ENCODE measurements at regions not wholly inside any gene's neighbourhood (a gene's known extent, or its start where the extent isn't known, plus 50 kb on each side); places are given as distances from the start of the nearest gene placed in this dataset.

DNA sequence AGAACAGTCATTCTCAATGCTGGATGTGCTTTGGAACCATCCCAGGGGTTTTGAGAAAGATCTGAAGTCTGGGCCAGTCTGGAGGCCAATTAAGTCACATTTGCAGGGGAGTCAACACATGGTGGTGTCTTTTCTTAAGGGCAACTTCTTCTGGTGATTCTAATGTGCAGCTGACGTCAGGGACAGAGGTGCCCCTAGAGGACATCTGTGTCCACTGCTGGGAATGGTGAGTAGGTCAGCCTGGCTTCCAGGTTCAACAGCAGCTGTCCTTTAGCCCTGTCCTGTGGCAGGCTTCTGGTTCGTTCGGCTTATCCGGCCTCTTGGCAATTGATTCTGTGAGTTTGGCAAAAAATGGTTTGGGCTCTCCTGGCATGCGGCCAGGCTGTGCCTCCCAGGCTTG lies 269.7 kb upstream of the HABP2 start:
- TF ChIP-seq, protein P1, sequence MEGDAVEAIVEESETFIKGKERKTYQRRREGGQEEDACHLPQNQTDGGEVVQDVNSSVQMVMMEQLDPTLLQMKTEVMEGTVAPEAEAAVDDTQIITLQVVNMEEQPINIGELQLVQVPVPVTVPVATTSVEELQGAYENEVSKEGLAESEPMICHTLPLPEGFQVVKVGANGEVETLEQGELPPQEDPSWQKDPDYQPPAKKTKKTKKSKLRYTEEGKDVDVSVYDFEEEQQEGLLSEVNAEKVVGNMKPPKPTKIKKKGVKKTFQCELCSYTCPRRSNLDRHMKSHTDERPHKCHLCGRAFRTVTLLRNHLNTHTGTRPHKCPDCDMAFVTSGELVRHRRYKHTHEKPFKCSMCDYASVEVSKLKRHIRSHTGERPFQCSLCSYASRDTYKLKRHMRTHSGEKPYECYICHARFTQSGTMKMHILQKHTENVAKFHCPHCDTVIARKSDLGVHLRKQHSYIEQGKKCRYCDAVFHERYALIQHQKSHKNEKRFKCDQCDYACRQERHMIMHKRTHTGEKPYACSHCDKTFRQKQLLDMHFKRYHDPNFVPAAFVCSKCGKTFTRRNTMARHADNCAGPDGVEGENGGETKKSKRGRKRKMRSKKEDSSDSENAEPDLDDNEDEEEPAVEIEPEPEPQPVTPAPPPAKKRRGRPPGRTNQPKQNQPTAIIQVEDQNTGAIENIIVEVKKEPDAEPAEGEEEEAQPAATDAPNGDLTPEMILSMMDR (IDR thresholded peaks at IDR 0.05; ENCODE audit: extremely low read depth, insufficient read depth, missing control alignments), result no peak
- no peak for DNase-seq (ENCODE audit: low spot score)
- in situ Hi-C loops (cut with MboI; ENCODE audit: low pct_unique_long_range_greater_than_20kb, low sequenced_read_pairs, unreplicated experiment), result no loop called here

DNA sequence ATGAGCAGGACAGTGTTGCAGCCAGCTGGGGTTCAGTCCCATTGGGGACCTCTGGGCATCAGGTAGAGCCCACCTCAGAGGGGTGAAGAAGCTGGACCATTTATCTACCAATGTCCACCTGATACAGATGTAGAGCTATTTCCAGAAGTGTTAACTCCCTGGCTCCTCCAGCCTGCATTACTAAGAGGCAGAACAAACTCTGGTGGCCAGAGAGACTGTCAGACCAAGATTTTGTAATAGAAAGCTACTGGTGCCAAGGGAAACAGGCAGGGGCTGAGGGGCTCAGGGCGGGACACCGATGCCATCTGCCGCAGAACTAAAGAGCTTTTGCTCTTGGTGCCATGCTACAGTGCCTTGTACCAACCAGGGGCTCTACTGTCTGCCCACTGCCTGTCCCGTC lies 268.2 kb upstream of the HABP2 start:
- in situ Hi-C loops (cut with MboI; ENCODE audit: low pct_unique_long_range_greater_than_20kb, low sequenced_read_pairs, unreplicated experiment), result no loop called here
- DNase-seq (ENCODE audit: low spot score), result no peak

DNA sequence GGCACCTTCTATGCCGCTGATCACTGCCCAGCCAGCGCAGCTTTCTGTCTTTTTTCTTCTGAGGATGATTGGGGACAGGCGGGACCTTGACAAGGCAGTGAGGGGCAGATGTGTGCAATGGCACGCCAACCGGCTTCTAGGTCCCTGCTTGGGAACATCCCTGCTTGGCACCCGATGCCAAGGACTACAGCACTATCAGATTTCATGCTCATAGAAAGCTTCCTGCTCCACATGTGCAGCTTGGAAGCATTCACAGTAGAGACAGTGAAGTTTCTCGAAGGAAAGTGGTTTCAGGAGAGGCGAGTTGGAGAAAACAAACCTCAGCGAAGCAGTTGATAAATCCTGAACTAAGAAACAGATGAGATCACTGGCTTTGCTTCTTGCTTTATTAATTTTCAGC lies 267.5 kb upstream of the HABP2 start:
- DNase-seq (ENCODE audit: low spot score), result no peak
- in situ Hi-C loops (cut with MboI; ENCODE audit: low pct_unique_long_range_greater_than_20kb, low sequenced_read_pairs, unreplicated experiment), result no loop called here

More for the DNA sequence above, 268.2 kb upstream of the HABP2 start:
- TF ChIP-seq, protein P1 (IDR thresholded peaks at IDR 0.05; ENCODE audit: extremely low read depth, insufficient read depth, missing control alignments), result no peak

DNA sequence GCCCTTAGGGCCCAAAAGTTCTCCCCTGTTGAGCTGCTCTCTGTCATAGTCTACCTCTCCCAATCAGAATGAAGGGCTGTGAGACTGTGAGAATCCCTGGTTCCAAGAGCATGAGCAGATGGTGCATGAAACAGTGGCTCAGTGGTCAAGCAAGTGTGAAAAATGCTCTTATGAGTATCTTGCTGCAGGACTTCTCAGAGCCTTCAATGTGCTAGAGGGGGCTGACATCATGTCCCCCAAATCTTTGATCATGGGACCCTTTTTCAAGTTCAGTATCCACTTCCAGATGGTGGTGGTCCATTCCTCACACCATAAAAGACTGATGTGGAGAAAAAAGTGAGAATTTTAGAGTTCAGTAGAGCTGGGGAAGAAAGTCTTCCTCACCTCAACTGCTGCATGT lies 265.3 kb upstream of the HABP2 start:
- TF ChIP-seq, protein P1 (IDR thresholded peaks at IDR 0.05; ENCODE audit: extremely low read depth, insufficient read depth, missing control alignments), result no peak
- DNase-seq (ENCODE audit: low spot score), result no peak
- in situ Hi-C loops (cut with MboI; ENCODE audit: low pct_unique_long_range_greater_than_20kb, low sequenced_read_pairs, unreplicated experiment), result no loop called here

More for the DNA sequence above, 267.5 kb upstream of the HABP2 start:
- TF ChIP-seq, protein P1 (IDR thresholded peaks at IDR 0.05; ENCODE audit: extremely low read depth, insufficient read depth, missing control alignments), result no peak

DNA sequence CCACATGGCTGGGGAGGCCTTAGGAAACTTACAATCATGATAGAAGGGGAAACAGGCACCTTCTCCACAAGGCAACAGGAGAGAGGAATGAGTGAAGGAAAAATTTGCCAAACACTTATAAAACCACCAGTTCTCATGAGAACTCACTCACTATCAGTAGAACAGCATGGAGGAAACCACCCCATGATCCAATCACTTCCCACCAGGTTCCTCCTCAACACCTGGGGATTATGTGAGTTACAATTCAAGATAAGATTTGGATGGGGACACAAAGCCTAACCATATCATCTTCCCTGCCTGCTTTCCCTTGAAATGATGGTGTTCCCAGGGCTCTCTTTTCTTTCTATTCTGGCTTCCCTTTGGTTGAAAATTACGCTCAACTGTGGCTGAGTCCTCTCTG lies 262.7 kb upstream of the HABP2 start:
- in situ Hi-C loops (cut with MboI; ENCODE audit: low pct_unique_long_range_greater_than_20kb, low sequenced_read_pairs, unreplicated experiment), result no loop called here
- no peak for DNase-seq (ENCODE audit: low spot score)
- TF ChIP-seq, protein P1 (IDR thresholded peaks at IDR 0.05; ENCODE audit: extremely low read depth, insufficient read depth, missing control alignments), result no peak

DNA sequence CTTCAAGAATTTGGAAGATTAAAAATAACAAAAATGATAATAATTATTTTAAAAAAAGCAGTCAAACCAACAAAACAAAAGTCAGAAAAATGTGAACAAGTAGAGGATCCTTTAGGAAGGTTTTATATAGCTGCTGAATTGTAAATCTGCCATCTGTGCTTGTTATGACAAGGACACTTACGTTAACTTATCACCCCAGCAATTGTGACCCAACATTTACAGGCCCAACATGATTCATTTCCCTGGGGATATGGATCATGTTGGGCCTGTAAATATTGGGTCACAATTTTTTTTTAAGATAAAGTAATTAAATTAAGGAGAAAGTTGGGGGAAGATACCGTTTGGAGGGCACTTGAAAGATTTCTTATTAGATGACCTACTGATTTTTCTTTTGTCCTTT lies 261.4 kb upstream of the HABP2 start:
- no peak for DNase-seq (ENCODE audit: low spot score)
- in situ Hi-C loops (cut with MboI; ENCODE audit: low pct_unique_long_range_greater_than_20kb, low sequenced_read_pairs, unreplicated experiment), result no loop called here
- TF ChIP-seq, protein P1 (IDR thresholded peaks at IDR 0.05; ENCODE audit: extremely low read depth, insufficient read depth, missing control alignments), result no peak

DNA sequence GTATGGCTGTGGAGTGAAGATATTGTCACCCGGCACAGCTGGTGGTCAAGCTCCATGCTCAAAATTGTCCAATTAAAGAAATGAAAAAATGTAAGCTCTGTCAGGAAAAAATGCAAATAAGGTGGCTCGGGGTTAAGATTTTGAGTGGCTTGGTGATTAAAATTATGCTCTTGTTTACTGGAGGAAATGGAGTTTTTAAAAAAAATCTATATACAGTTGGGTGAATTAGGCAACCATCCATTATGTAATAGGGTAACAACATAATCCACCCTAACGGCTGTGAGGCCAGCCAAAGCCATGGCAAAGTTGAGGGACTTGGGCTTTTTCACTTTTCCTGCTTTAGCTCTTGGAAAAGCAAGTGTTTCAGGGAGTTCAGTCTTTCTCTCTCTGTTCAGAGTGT lies 260.8 kb upstream of the HABP2 start:
- no peak for DNase-seq (ENCODE audit: low spot score)
- TF ChIP-seq, protein P1 (IDR thresholded peaks at IDR 0.05; ENCODE audit: extremely low read depth, insufficient read depth, missing control alignments), result no peak
- in situ Hi-C loops (cut with MboI; ENCODE audit: low pct_unique_long_range_greater_than_20kb, low sequenced_read_pairs, unreplicated experiment), result no loop called here
